ENCODE measurements at regions not wholly inside any gene's neighbourhood (a gene's known extent, or its start where the extent isn't known, plus 50 kb on each side); places are given as distances from the start of the nearest gene placed in this dataset.

- H3K4me3 ChIP-seq (ENCODE audit: low read depth, low read length): no peak overlapping the region
- no peak for TF ChIP-seq CTCF (IDR thresholded peaks at IDR 0.05; ENCODE audit: low read depth, low read length, missing control alignments)
- H3K27me3 ChIP-seq (replicated peaks): no peaks in the 10 kb centered on the region
- no peak for DNase-seq
- in situ Hi-C loops (cut with HindIII; ENCODE audit: low pct_ligation_motif_present, low sequenced_read_pairs): no loop called here
- no peak overlapping the region for H3K27ac ChIP-seq
- no peaks in the 10 kb centered on the region for H3K36me3 ChIP-seq (replicated peaks)
Measured at GRCh38 chr5:18333841-18334240, 699.6 kb downstream of the TAF11L14 start.

- no peak for DNase-seq
- no peak for TF ChIP-seq CTCF (IDR thresholded peaks at IDR 0.05; ENCODE audit: low read depth, low read length, missing control alignments)
- in situ Hi-C loops (cut with HindIII; ENCODE audit: low pct_ligation_motif_present, low sequenced_read_pairs): no loop called here
- H3K36me3 ChIP-seq (replicated peaks): no peaks in the 10 kb centered on the region
- H3K27me3 ChIP-seq (replicated peaks): no peaks in the 10 kb centered on the region
- H3K4me3 ChIP-seq (ENCODE audit: low read depth, low read length): no peak overlapping the region
- no peak overlapping the region for H3K27ac ChIP-seq
Measured at GRCh38 chr5:18334949-18335348, 700.7 kb downstream of the TAF11L14 start.

GRCh38 chr5:18354828-18355227 is 720.6 kb downstream of the TAF11L14 start:
- no peak for DNase-seq
- H3K27ac ChIP-seq: no peak overlapping the region
- TF ChIP-seq CTCF (IDR thresholded peaks at IDR 0.05; ENCODE audit: low read depth, low read length, missing control alignments): no peak
- no peaks in the 10 kb centered on the region for H3K36me3 ChIP-seq (replicated peaks)
- no peak overlapping the region for H3K4me3 ChIP-seq (ENCODE audit: low read depth, low read length)
- in situ Hi-C loops (cut with HindIII; ENCODE audit: low pct_ligation_motif_present, low sequenced_read_pairs): no loop called here
- H3K27me3 ChIP-seq (replicated peaks): no peaks in the 10 kb centered on the region

GRCh38 chr5:18357486-18357885 is 723.2 kb downstream of the TAF11L14 start:
- Histone ChIP-seq H3K4me3 (ENCODE audit: low read depth, low read length) (no peak overlapping the region), H3K27ac (no peak overlapping the region), H3K27me3 (replicated peaks) (no peaks in the 10 kb centered on the region), H3K36me3 (replicated peaks) (no peaks in the 10 kb centered on the region)
- in situ Hi-C loops (cut with HindIII; ENCODE audit: low pct_ligation_motif_present, low sequenced_read_pairs): no loop called here
- TF ChIP-seq CTCF (IDR thresholded peaks at IDR 0.05; ENCODE audit: low read depth, low read length, missing control alignments): no peak
- DNase-seq: no peak

GRCh38 chr5:18366234-18366633 is 732.0 kb downstream of the TAF11L14 start:
- Histone ChIP-seq H3K27me3 (replicated peaks) (no peaks in the 10 kb centered on the region), H3K27ac (no peak overlapping the region), H3K4me3 (ENCODE audit: low read depth, low read length) (no peak overlapping the region), H3K36me3 (replicated peaks) (no peaks in the 10 kb centered on the region)
- DNase-seq: no peak
- TF ChIP-seq CTCF (IDR thresholded peaks at IDR 0.05; ENCODE audit: low read depth, low read length, missing control alignments): no peak
- in situ Hi-C loops (cut with HindIII; ENCODE audit: low pct_ligation_motif_present, low sequenced_read_pairs): no loop called here

DNA sequence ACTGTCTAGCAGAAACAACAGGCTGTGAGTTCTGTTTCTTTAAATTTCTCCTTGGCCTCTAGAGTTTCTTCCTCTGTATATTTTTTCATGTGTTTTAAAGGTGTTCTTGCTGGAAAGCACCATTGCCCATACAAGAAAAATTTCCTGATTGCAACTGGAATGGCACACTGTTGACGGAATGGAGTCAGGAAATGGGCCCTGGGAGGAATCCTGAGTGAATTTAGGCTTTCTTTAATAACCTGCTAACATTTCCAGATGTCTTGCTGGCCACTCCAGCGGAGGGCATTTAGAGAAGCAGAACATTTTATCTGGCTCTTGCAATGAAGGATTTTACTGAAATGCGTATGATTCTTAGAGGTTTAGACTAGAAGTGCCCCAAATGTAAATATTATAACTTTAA is 736.3 kb downstream of the TAF11L14 start:
- in situ Hi-C loops (cut with HindIII; ENCODE audit: low pct_ligation_motif_present, low sequenced_read_pairs): no loop called here

More for the DNA sequence above, 736.3 kb downstream of the TAF11L14 start:
- Histone ChIP-seq H3K36me3 (replicated peaks) (no peaks in the 10 kb centered on the region), H3K27me3 (replicated peaks) (no peaks in the 10 kb centered on the region), H3K4me3 (ENCODE audit: low read depth, low read length) (no peak overlapping the region), H3K27ac (no peak overlapping the region)
- no peak for DNase-seq
- TF ChIP-seq CTCF (IDR thresholded peaks at IDR 0.05; ENCODE audit: low read depth, low read length, missing control alignments): no peak
